HG03565 (cell line): ENCODE measurements at regions not wholly inside any gene's neighbourhood (a gene's known extent, or its start where the extent isn't known, plus 50 kb on each side); places are given as distances from the start of the nearest gene placed in this dataset.
"Not testable (repeated sequence)": the region's sequence is repeated elsewhere in the genome, so short reads cannot be mapped to it uniquely, and the experiment has no call there.

ENCODE experiments used
- ATAC-seq: cut with Tn5 transposase; IDR thresholded peaks from one replicate; pipeline ENCODE4 v1.9.1; 2021; ENCODE audit warnings: mild to moderate bottlenecking, moderate library complexity; ENCODE audit not compliant: unreplicated experiment

GRCh38 chr15:96790004-96790403 is 459.5 kb downstream of the NR2F2 start:
- ATAC-seq: no peak

- no peak for ATAC-seq
Observed at GRCh38 chr15:96792216-96792615, 461.7 kb downstream of the NR2F2 start.

GRCh38 chr15:96796841-96797240 is 466.3 kb downstream of the NR2F2 start:
- ATAC-seq: no peak

- ATAC-seq: no peak
Observed at GRCh38 chr15:96801576-96802150, 471.2 kb downstream of the NR2F2 start.

- ATAC-seq: no peak
Observed at GRCh38 chr15:96802611-96803255, 472.2 kb downstream of the NR2F2 start.

GRCh38 chr15:96804754-96805153 is 474.3 kb downstream of the NR2F2 start:
- no peak for ATAC-seq

GRCh38 chr15:96807361-96807760 is 476.9 kb downstream of the NR2F2 start:
- no peak for ATAC-seq

GRCh38 chr15:96817900-96818299 is 487.4 kb downstream of the NR2F2 start:
- no peak for ATAC-seq

- ATAC-seq: no peak
Observed at GRCh38 chr15:96818861-96819260, 488.4 kb downstream of the NR2F2 start.

GRCh38 chr15:96827981-96828380 is 497.5 kb downstream of the NR2F2 start:
- no peak for ATAC-seq

- no peak for ATAC-seq
Observed at GRCh38 chr15:96837241-96837970, 506.9 kb downstream of the NR2F2 start.

GRCh38 chr15:96838081-96838480 is 507.6 kb downstream of the NR2F2 start:
- no peak for ATAC-seq

GRCh38 chr15:96849271-96849900 is 518.9 kb downstream of the NR2F2 start:
- ATAC-seq: no peak

GRCh38 chr15:96851613-96852012 is 521.1 kb downstream of the NR2F2 start:
- ATAC-seq: no peak

GRCh38 chr15:96858694-96859093 is 528.2 kb downstream of the NR2F2 start:
- no peak for ATAC-seq

GRCh38 chr15:96860741-96861140 is 530.2 kb downstream of the NR2F2 start:
- ATAC-seq: no peak

- ATAC-seq: no peak
Observed at GRCh38 chr15:96867992-96868391, 537.5 kb downstream of the NR2F2 start.

GRCh38 chr15:96869122-96869521 is 538.6 kb downstream of the NR2F2 start:
- ATAC-seq: no peak

- ATAC-seq: no peak
Observed at GRCh38 chr15:96869790-96870189, 539.3 kb downstream of the NR2F2 start.

- no peak for ATAC-seq
Observed at GRCh38 chr15:96870580-96870979, 540.1 kb downstream of the NR2F2 start.

- not testable (repeated sequence) for ATAC-seq
Observed at GRCh38 chr15:96877442-96877841, 546.9 kb downstream of the NR2F2 start.

- ATAC-seq: no peak
Observed at GRCh38 chr15:96878129-96878528, 547.6 kb downstream of the NR2F2 start.
